Tibial nerve (tissue), 4 donors: ENCODE measurements at regions not wholly inside any gene's neighbourhood (a gene's known extent, or its start where the extent isn't known, plus 50 kb on each side); places are given as distances from the start of the nearest gene placed in this dataset.

ENCODE experiments used
- DNase-seq, 2 donors: peaks; one replicate each; pipeline ENCODE4 v3.0.0-alpha.2; 2019; ENCODE audit warnings: low spot score in 2 of 2
- H3K27ac ChIP-seq, 4 donors: fragments of 200-600 bp; sonication (generic) in 3 of 4; one replicate each; pipeline ENCODE4 v1.5.1; 2017 to 2019; ENCODE audit warnings: mild to moderate bottlenecking in 1 of 4
- H3K27me3 ChIP-seq, 2 donors: fragments of 200-600 bp; sonication (generic) in 1 of 2; one replicate each; pipeline versions ENCODE4 v1.5.1 to v1.6.0; 2017 to 2019
- H3K36me3 ChIP-seq, 3 donors: fragments of 200-600 bp; sonication (generic); one replicate each; pipeline ENCODE4 v1.5.1; 2018 to 2019
- H3K4me1 ChIP-seq, 4 donors: fragments of 200-600 bp; sonication (generic) in 3 of 4; one replicate each; pipeline ENCODE4 v1.5.1; 2017 to 2019
- H3K4me3 ChIP-seq, 4 donors: fragments of 200-600 bp; sonication (generic) in 3 of 4; one replicate each; pipeline ENCODE4 v1.5.1; 2017 to 2019; ENCODE audit warnings: mild to moderate bottlenecking in 1 of 4, moderate library complexity in 1 of 4
- H3K9me3 ChIP-seq, 4 donors: fragments of 200-600 bp; sonication (generic) in 3 of 4; one replicate each; pipeline ENCODE4 v1.5.1; 2017 to 2019
- EP300 ChIP-seq, 2 donors: sonication (generic); formaldehyde crosslinking; IDR thresholded peaks; one replicate each; pipeline ENCODE4 v1.6.1; 2017; ENCODE audit warnings: antibody characterized with exemption in 2 of 2, mild to moderate bottlenecking in 1 of 2
- POLR2A ChIP-seq, 2 donors: fragments of 450-650 bp; IDR thresholded peaks; one replicate each; pipeline ENCODE4 v1.6.1; 2017; ENCODE audit warnings: antibody characterized with exemption in 2 of 2, mild to moderate bottlenecking in 2 of 2, moderate library complexity in 2 of 2
- WGBS, 2 donors: methylation state at CpG; one replicate each; pipeline ENCODE4 v1.1.5; 2018; 5-methylcytosine and 5-hydroxymethylcytosine counted together
- TF ChIP-seq, protein P1 (sequence below), 5 experiments: fragments of 200-600 bp in 3 of 5; fragments of 450-650 bp in 2 of 5; sonication (generic) in 3 of 5; IDR thresholded peaks; one replicate each; pipeline ENCODE4 v1.5.1; 2016 to 2019; ENCODE audit warnings: antibody characterized with exemption in 5 of 5, mild to moderate bottlenecking in 3 of 5, moderate library complexity in 2 of 5

DNA sequence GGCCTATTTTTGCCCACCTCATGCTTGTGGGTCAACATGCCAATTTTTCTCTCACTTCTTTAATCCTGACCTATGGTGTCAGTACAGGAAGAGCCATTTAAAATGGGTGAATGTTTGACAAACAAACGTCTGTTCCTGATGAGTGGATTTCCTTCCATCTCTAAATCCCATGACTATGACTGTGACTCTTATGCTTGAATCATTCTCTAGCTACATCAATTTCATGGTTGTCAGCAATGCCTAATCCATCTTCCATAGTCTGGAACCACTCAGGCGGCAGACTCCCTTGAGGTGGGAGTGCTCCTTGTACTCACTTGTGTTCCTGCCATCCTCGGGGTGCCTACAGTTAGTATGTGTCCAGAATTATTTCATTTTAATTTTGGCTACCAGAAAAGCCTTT lies 194.9 kb upstream of the RPS6KA3 start:
- Histone ChIP-seq H3K36me3 (no peaks in the 10 kb centered on the region), H3K27ac (no peak overlapping the region), H3K27me3 (peaks cover 0 to 4% of the 10 kb centered on the region in 2 donors), H3K9me3 (no peaks in the 10 kb centered on the region), H3K4me3 (no peak overlapping the region), H3K4me1 (no peaks in the 10 kb centered on the region)
- 40 to 44% methylated on average over 3 of the region's 3 CpGs for WGBS, 2 donors
- DNase-seq: no peak
- TF ChIP-seq POLR2A (IDR thresholded peaks at IDR 0.05): no peak
- TF ChIP-seq, protein P1, sequence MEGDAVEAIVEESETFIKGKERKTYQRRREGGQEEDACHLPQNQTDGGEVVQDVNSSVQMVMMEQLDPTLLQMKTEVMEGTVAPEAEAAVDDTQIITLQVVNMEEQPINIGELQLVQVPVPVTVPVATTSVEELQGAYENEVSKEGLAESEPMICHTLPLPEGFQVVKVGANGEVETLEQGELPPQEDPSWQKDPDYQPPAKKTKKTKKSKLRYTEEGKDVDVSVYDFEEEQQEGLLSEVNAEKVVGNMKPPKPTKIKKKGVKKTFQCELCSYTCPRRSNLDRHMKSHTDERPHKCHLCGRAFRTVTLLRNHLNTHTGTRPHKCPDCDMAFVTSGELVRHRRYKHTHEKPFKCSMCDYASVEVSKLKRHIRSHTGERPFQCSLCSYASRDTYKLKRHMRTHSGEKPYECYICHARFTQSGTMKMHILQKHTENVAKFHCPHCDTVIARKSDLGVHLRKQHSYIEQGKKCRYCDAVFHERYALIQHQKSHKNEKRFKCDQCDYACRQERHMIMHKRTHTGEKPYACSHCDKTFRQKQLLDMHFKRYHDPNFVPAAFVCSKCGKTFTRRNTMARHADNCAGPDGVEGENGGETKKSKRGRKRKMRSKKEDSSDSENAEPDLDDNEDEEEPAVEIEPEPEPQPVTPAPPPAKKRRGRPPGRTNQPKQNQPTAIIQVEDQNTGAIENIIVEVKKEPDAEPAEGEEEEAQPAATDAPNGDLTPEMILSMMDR (IDR thresholded peaks at IDR 0.05): no peak
- no peak for TF ChIP-seq EP300 (IDR thresholded peaks at IDR 0.05)

DNA sequence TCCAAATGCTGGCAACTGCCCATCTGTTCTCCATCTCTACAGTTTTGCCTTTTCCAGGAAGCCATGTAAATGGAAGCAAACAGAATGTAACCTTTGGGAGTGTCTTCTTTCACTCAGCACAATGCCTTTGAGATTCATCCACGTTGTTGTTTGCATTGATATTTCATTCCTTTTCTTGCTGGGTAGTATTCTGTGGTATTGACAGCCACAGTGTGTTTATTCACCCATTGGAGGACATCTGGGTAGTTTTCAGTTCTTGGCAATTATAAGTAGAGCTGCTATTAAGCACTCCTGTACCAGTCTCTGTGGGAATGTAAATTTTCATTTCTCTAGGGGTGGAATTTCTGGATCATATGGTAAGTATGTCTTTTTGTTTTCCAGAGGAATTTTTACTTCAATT lies 194.3 kb upstream of the RPS6KA3 start:
- Histone ChIP-seq H3K27me3 (peaks cover 0 to 4% of the 10 kb centered on the region in 2 donors), H3K4me1 (no peaks in the 10 kb centered on the region), H3K4me3 (no peak overlapping the region), H3K36me3 (no peaks in the 10 kb centered on the region), H3K27ac (no peak overlapping the region), H3K9me3 (no peaks in the 10 kb centered on the region)
- 13 to 15% methylated on average over 1 of the region's 1 CpG for WGBS, 2 donors
- no peak for DNase-seq
- TF ChIP-seq EP300 (IDR thresholded peaks at IDR 0.05): no peak
- TF ChIP-seq POLR2A (IDR thresholded peaks at IDR 0.05): no peak

DNA sequence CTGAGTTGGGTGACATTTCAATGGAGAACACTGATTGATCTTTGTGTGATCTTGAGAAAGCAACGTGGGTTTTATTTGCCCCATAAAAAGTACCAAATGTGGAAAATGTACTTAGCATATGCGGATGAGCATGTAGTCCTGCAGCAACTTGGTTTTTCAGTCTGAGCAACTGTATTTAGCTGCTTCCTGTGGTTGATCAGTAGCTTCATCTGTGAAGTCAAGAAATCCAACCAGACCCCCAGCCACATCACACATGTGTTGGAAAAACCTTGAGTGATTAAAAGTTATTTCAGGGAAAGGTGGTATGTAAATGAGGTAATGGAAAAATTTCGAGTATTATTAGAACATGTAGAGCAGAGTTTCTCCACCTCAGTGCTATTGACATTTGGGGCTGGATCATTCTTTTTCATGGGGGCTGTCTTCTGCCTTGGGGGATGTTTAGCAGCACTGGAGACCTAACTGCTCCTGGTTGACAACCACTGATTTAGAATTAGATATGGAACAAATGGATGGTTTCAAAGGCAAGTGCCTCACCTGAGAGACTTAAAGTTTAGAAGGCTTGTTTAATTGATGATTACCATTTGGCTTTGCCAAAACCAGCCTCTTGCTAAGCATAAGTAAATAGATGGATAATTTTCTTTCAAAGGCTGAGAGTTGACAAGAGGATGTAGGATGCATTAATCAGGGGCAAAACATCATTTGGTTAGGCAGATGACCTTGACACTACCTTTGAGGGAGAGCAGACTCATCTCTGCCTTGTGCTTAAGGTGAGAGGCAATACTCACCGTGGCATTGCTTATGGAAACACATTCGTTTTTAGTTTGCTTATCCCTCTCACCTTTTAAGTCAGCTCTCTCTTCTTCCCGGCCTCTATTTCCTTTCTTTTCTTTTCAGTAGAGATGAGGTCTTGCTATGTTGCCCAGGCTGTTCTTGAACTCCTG lies 193.0 kb upstream of the RPS6KA3 start:
- Histone ChIP-seq H3K4me1 (no peaks in the 10 kb centered on the region), H3K4me3 (no peak overlapping the region), H3K27ac (no peak overlapping the region), H3K36me3 (no peaks in the 10 kb centered on the region), H3K27me3 (peaks cover 0 to 4% of the 10 kb centered on the region in 2 donors), H3K9me3 (no peaks in the 10 kb centered on the region)
- WGBS, 2 donors: 58 to 78% methylated on average over 6 of the region's 6 CpGs
- TF ChIP-seq EP300 (IDR thresholded peaks at IDR 0.05) (no peak), POLR2A (IDR thresholded peaks at IDR 0.05) (no peak)
- TF ChIP-seq, protein P1 (IDR thresholded peaks at IDR 0.05): no peak
- no peak for DNase-seq

DNA sequence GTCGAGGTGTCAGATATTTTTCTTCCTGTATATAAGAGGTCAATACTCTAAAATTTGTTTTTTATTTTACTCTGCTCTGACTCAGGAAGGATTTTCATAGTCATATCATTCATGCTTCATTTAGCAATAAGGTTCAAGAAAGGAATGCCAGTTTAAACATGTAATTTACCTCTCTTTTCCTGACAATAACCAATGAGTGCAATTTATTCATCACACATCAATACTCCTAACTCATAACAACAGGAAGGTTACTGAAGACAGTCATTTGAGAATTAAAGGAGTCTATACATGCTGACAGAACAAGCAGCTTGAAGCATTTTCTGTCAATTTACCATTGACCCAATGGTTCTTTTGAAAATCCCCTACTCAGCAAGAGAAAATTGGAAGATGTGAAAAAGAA lies 190.3 kb upstream of the RPS6KA3 start:
- Histone ChIP-seq H3K4me3 (no peak overlapping the region), H3K9me3 (no peaks in the 10 kb centered on the region), H3K27ac (no peak overlapping the region), H3K27me3 (no peaks in the 10 kb centered on the region), H3K4me1 (no peaks in the 10 kb centered on the region), H3K36me3 (no peaks in the 10 kb centered on the region)
- WGBS, 2 donors: 86 to 100% methylated on average over 1 of the region's 1 CpG
- no peak for DNase-seq
- TF ChIP-seq, protein P1 (IDR thresholded peaks at IDR 0.05): no peak
- no peak for TF ChIP-seq POLR2A (IDR thresholded peaks at IDR 0.05)
- no peak for TF ChIP-seq EP300 (IDR thresholded peaks at IDR 0.05)

DNA sequence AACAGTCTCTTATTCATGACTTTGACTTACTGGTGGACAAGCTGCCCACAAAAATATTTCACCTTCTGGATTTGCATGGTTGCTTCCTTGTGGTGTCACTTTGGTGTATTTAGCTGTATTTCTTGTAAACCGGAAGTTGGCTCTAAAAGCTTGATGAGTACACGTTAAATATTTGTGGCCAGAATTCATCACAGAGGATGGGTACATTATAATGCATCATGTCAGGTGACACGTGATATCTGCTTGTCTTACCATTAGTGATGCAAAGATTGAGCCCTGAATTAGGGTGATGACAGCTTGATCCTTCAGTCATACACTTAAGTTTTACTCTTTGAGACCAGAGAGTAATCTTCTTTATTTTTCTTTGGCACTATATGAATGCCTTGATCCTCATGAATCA lies 188.3 kb upstream of the RPS6KA3 start:
- Histone ChIP-seq H3K27ac (no peak overlapping the region), H3K27me3 (no peaks in the 10 kb centered on the region), H3K4me1 (no peaks in the 10 kb centered on the region), H3K36me3 (no peaks in the 10 kb centered on the region), H3K4me3 (no peak overlapping the region), H3K9me3 (no peaks in the 10 kb centered on the region)
- TF ChIP-seq, protein P1 (IDR thresholded peaks at IDR 0.05): no peak
- TF ChIP-seq POLR2A (IDR thresholded peaks at IDR 0.05) (no peak), EP300 (IDR thresholded peaks at IDR 0.05) (no peak)
- DNase-seq: no peak
- 68 to 83% methylated on average over 3 of the region's 3 CpGs for WGBS, 2 donors
